Renal cortical epithelial cell (primary cell): ENCODE measurements at regions not wholly inside any gene's neighbourhood (a gene's known extent, or its start where the extent isn't known, plus 50 kb on each side); places are given as distances from the start of the nearest gene placed in this dataset.
A peak's percentile ranks its signal among the peaks of the same experiment; 100 is the strongest.
"Not testable (repeated sequence)": the region's sequence is repeated elsewhere in the genome, so short reads cannot be mapped to it uniquely, and the experiment has no call there.

Experiments used
- DNase-seq: peaks from one replicate; pipeline ENCODE4 v3.0.0-alpha.2; 2011; ENCODE audit warnings: low read depth

- DNase-seq: no peak
Observed at GRCh38 chr4:79743014-79743413, 330.0 kb downstream of the ANTXR2 start.

GRCh38 chr4:79739912-79740311, 331.9 kb upstream of the GK2 start:
- no peak for DNase-seq

GRCh38 chr4:79723507-79723906, 315.5 kb upstream of the GK2 start:
- DNase-seq: no peak

- DNase-seq: no peak
Observed at GRCh38 chr4:79700356-79700755, 292.3 kb upstream of the GK2 start.

- DNase-seq: no peak
Observed at GRCh38 chr4:79697444-79697843, 289.4 kb upstream of the GK2 start.

GRCh38 chr4:79696534-79696933, 288.5 kb upstream of the GK2 start:
- not testable (repeated sequence) for DNase-seq

- no peak for DNase-seq
Observed at GRCh38 chr4:79695848-79696247, 287.8 kb upstream of the GK2 start.

GRCh38 chr4:79689740-79690139, 281.7 kb upstream of the GK2 start:
- no peak for DNase-seq

- no peak for DNase-seq
Observed at GRCh38 chr4:79688691-79689090, 280.7 kb upstream of the GK2 start.

GRCh38 chr4:79687006-79687405, 279.0 kb upstream of the GK2 start:
- DNase-seq: no peak

- DNase-seq: no peak
Observed at GRCh38 chr4:79685542-79685941, 277.5 kb upstream of the GK2 start.

GRCh38 chr4:79684516-79684915, 276.5 kb upstream of the GK2 start:
- no peak for DNase-seq

- no peak for DNase-seq
Observed at GRCh38 chr4:79682801-79683530, 274.9 kb upstream of the GK2 start.

GRCh38 chr4:79682161-79682560, 274.1 kb upstream of the GK2 start:
- peak; percentile 8 for DNase-seq

GRCh38 chr4:79679859-79680258, 271.8 kb upstream of the GK2 start:
- no peak for DNase-seq

- no peak for DNase-seq
Observed at GRCh38 chr4:79678472-79679202, 270.6 kb upstream of the GK2 start.

GRCh38 chr4:79676705-79677104, 268.7 kb upstream of the GK2 start:
- DNase-seq: no peak

GRCh38 chr4:79674906-79675305, 266.9 kb upstream of the GK2 start:
- not testable (repeated sequence) for DNase-seq

GRCh38 chr4:79673898-79674297, 265.9 kb upstream of the GK2 start:
- no peak for DNase-seq

GRCh38 chr4:79673377-79673776, 265.3 kb upstream of the GK2 start:
- no peak for DNase-seq

GRCh38 chr4:79666875-79667274, 258.8 kb upstream of the GK2 start:
- DNase-seq: no peak

- no peak for DNase-seq
Observed at GRCh38 chr4:79666112-79666511, 258.1 kb upstream of the GK2 start.

GRCh38 chr4:79663865-79664264, 255.8 kb upstream of the GK2 start:
- no peak for DNase-seq

GRCh38 chr4:79663141-79663540, 255.1 kb upstream of the GK2 start:
- DNase-seq: peak; percentile 55
